Epidermal melanocyte (primary cell): ENCODE measurements at regions not wholly inside any gene's neighbourhood (a gene's known extent, or its start where the extent isn't known, plus 50 kb on each side); places are given as distances from the start of the nearest gene placed in this dataset.
"Not testable (repeated sequence)": the region's sequence is repeated elsewhere in the genome, so short reads cannot be mapped to it uniquely, and the experiment has no call there.

Source experiments
- DNase-seq: peaks from one replicate; pipeline ENCODE4 v3.0.0; 2011; ENCODE audit warnings: low spot score; ENCODE audit not compliant: insufficient read length

GRCh38 chr4:12389604-12390003 lies 960.9 kb upstream of the HS3ST1 start:
- DNase-seq: no peak

- DNase-seq: no peak
Observed at GRCh38 chr4:12382567-12382966, 953.9 kb upstream of the HS3ST1 start.

- DNase-seq: no peak
Observed at GRCh38 chr4:12379191-12379590, 950.5 kb upstream of the HS3ST1 start.

- no peak for DNase-seq
Observed at GRCh38 chr4:12375805-12376204, 947.1 kb upstream of the HS3ST1 start.

GRCh38 chr4:12365869-12366268 lies 937.2 kb upstream of the HS3ST1 start:
- not testable (repeated sequence) for DNase-seq

GRCh38 chr4:12360391-12360790 lies 931.7 kb upstream of the HS3ST1 start:
- no peak for DNase-seq

GRCh38 chr4:12359420-12359819 lies 930.7 kb upstream of the HS3ST1 start:
- DNase-seq: no peak

- not testable (repeated sequence) for DNase-seq
Observed at GRCh38 chr4:12333083-12333482, 904.4 kb upstream of the HS3ST1 start.

- no peak for DNase-seq
Observed at GRCh38 chr4:12324965-12325364, 896.3 kb upstream of the HS3ST1 start.

GRCh38 chr4:12319765-12320164 lies 891.1 kb upstream of the HS3ST1 start:
- no peak for DNase-seq

- DNase-seq: no peak
Observed at GRCh38 chr4:12304905-12305304, 876.2 kb upstream of the HS3ST1 start.

- DNase-seq: no peak
Observed at GRCh38 chr4:12296366-12296765, 867.7 kb upstream of the HS3ST1 start.

- DNase-seq: no peak
Observed at GRCh38 chr4:12293906-12294525, 865.3 kb upstream of the HS3ST1 start.

GRCh38 chr4:12286351-12286750 lies 857.7 kb upstream of the HS3ST1 start:
- DNase-seq: no peak

- no peak for DNase-seq
Observed at GRCh38 chr4:12270546-12270945, 841.9 kb upstream of the HS3ST1 start.

GRCh38 chr4:12265554-12265953 lies 836.9 kb upstream of the HS3ST1 start:
- DNase-seq: no peak

GRCh38 chr4:12260453-12260852 lies 831.8 kb upstream of the HS3ST1 start:
- DNase-seq: no peak

- no peak for DNase-seq
Observed at GRCh38 chr4:12244973-12245372, 816.3 kb upstream of the HS3ST1 start.

- no peak for DNase-seq
Observed at GRCh38 chr4:12242354-12242753, 813.7 kb upstream of the HS3ST1 start.

- no peak for DNase-seq
Observed at GRCh38 chr4:12239897-12240636, 811.4 kb upstream of the HS3ST1 start.

GRCh38 chr4:12231098-12231497 lies 802.4 kb upstream of the HS3ST1 start:
- DNase-seq: no peak

- DNase-seq: no peak
Observed at GRCh38 chr4:12221031-12221430, 792.3 kb upstream of the HS3ST1 start.

GRCh38 chr4:12211636-12212035 lies 782.9 kb upstream of the HS3ST1 start:
- no peak for DNase-seq
